Neural cell (in vitro differentiated cells): ENCODE measurements at regions not wholly inside any gene's neighbourhood (a gene's known extent, or its start where the extent isn't known, plus 50 kb on each side); places are given as distances from the start of the nearest gene placed in this dataset.

Experiments
- H2AFZ ChIP-seq: fragments of 200-600, 300-800 bp; sonication (generic), shearing (Covaris generic); 2 replicates; pipeline ENCODE4 v1.6.0; 2014; ENCODE audit warnings: low read depth, mild to moderate bottlenecking, antibody characterized with exemption, low read length, moderate library complexity
- H3F3A ChIP-seq: fragments of 200-600 bp; shearing (Covaris generic); 2 replicates; pipeline ENCODE4 v1.6.1; 2016; ENCODE audit warnings: mild to moderate bottlenecking, moderate library complexity, mixed read lengths, antibody characterized with exemption, low read length; ENCODE audit not compliant: insufficient read depth, poor library complexity, severe bottlenecking
- H3K27ac ChIP-seq: fragments of 200-600, 300-800 bp; sonication (generic), shearing (Covaris generic); 2 replicates; pipeline ENCODE4 v1.5.1; 2014; ENCODE audit warnings: mild to moderate bottlenecking, low read length, moderate library complexity
- H3K27me3 ChIP-seq: fragments of 300-800, 200-600 bp; sonication (generic), shearing (Covaris generic); 2 replicates; pipeline ENCODE4 v1.6.0; 2014; ENCODE audit warnings: mild to moderate bottlenecking, low read depth, low read length, moderate library complexity; ENCODE audit not compliant: insufficient read depth
- H3K36me3 ChIP-seq: fragments of 300-800, 200-600 bp; sonication (generic), shearing (Covaris generic); 2 replicates; pipeline ENCODE4 v1.5.1; 2014; ENCODE audit warnings: mild to moderate bottlenecking, antibody characterized with exemption, low read length, moderate library complexity; ENCODE audit not compliant: insufficient read depth
- H3K4me2 ChIP-seq: fragments of 300-800, 200-600 bp; sonication (generic), shearing (Covaris generic); 2 replicates; pipeline ENCODE4 v1.6.0; 2014; ENCODE audit warnings: mild to moderate bottlenecking, low read length
- H3K4me3 ChIP-seq: fragments of 300-800, 200-600 bp; sonication (generic), shearing (Covaris generic); 2 replicates; pipeline ENCODE4 v1.5.1; 2014; ENCODE audit warnings: mild to moderate bottlenecking, low read length, moderate library complexity
- H3K79me2 ChIP-seq: fragments of 200-600 bp; shearing (Covaris generic); replicated peaks from 2 replicates; pipeline ENCODE4 v1.6.0; 2014; ENCODE audit warnings: mild to moderate bottlenecking, low read length, moderate library complexity; ENCODE audit not compliant: insufficient read depth
- H3K9ac ChIP-seq: fragments of 300-800, 200-600 bp; sonication (generic), shearing (Covaris generic); 2 replicates; pipeline ENCODE4 v1.6.1; 2016; ENCODE audit warnings: mild to moderate bottlenecking, low read length, mixed read lengths
- H3K9me2 ChIP-seq: fragments of 200-600 bp; shearing (Covaris generic); 2 replicates; pipeline ENCODE4 v1.6.1; 2016; ENCODE audit warnings: mild to moderate bottlenecking, low read length, mixed read lengths; ENCODE audit not compliant: insufficient read depth
- H3K9me3 ChIP-seq: fragments of 200-600, 300-800 bp; sonication (generic), shearing (Covaris generic); 2 replicates; pipeline ENCODE4 v1.6.1; 2016; ENCODE audit warnings: mild to moderate bottlenecking, mixed run types, low read length, moderate library complexity, mixed read lengths
- H4K20me1 ChIP-seq: fragments of 200-600 bp; shearing (Covaris generic); 2 replicates; pipeline ENCODE4 v1.6.1; 2016; ENCODE audit warnings: mild to moderate bottlenecking, mixed run types; ENCODE audit not compliant: insufficient read depth
- CTCF ChIP-seq: fragments of 450-650 bp; IDR thresholded peaks from 2 replicates; pipeline ENCODE4 v1.5.1; 2014; ENCODE audit warnings: antibody characterized with exemption, mild to moderate bottlenecking, moderate library complexity; ENCODE audit not compliant: poor library complexity, severe bottlenecking
- EP300 ChIP-seq: fragments of 450-650 bp; conservative IDR thresholded peaks from 2 replicates; pipeline ENCODE4 v1.6.1; 2014; ENCODE audit warnings: antibody characterized with exemption, mild to moderate bottlenecking, moderate library complexity; ENCODE audit not compliant: poor library complexity, severe bottlenecking
- EZH2 ChIP-seq: fragments of 200-600, 300-800 bp; shearing (Covaris generic), sonication (generic); IDR thresholded peaks from 2 replicates; pipeline ENCODE4 v1.6.1; 2014; ENCODE audit warnings: antibody characterized with exemption, low read length, borderline replicate concordance, mild to moderate bottlenecking; ENCODE audit not compliant: insufficient read depth, poor library complexity, severe bottlenecking
- MXI1 ChIP-seq: fragments of 450-650 bp; conservative IDR thresholded peaks from 2 replicates; pipeline ENCODE4 v1.6.1; 2014; ENCODE audit warnings: antibody characterized with exemption, mild to moderate bottlenecking; ENCODE audit not compliant: poor library complexity, severe bottlenecking
- POLR2AphosphoS5 ChIP-seq: IDR thresholded peaks from 2 replicates; pipeline ENCODE4 v1.6.1; 2012
- RAD21 ChIP-seq: fragments of 450-650 bp; conservative IDR thresholded peaks from 2 replicates; pipeline ENCODE4 v1.6.1; 2014; ENCODE audit warnings: antibody characterized with exemption, mild to moderate bottlenecking, moderate library complexity
- REST ChIP-seq: IDR thresholded peaks from 2 replicates; pipeline ENCODE4 v1.6.1; 2012; ENCODE audit warnings: borderline replicate concordance
- SMC3 ChIP-seq: fragments of 450-650 bp; conservative IDR thresholded peaks from 2 replicates; pipeline ENCODE4 v1.6.1; 2014; ENCODE audit warnings: antibody characterized with exemption, mild to moderate bottlenecking, moderate library complexity; ENCODE audit not compliant: poor library complexity
- TAF1 ChIP-seq: IDR thresholded peaks from 2 replicates; pipeline ENCODE4 v1.6.1; 2012; ENCODE audit warnings: low read depth

DNA sequence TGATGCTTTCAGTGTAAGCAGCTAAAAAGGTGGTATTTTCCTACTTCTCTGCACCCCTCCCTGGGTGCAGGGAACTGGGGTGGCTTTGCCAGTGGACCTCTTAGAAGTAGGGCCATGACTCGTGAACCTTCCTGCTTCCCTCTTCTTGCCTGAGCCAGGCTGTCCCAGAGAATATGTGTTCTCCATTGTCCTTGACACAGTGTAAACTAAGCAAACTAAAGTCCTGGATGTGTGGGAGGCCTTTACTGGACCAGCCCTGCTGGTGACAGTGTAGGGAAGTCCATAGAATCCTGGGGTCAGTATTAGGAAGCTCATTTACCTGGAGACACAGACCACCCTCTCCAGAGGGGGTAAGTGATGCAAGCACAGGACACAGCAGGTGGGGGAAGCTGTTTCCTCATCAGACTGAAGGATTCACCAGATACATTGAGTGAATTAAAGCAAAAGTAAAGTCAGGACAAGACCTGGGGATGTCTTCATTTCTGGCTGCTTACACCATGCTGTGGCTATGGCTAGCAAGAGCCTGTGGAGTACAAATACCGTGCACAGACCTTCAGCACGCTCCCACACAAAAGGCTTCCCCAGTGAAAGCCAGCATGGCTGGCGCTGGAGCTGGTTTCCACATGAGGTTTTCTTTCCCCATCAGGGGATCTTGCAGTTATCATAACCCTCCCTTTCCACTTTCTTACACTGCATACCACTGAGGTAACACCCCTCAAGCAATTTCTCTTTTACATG lies 64.8 kb upstream of the LPP start:
- Histone ChIP-seq H3K9me3 (no peaks in the 10 kb centered on the region), H3K4me3 (no peak overlapping the region), H3K9ac (no peak overlapping the region), H3K27ac (no peak overlapping the region), H3K9me2 (no peaks in the 10 kb centered on the region), H2AFZ (no peak overlapping the region), H3K27me3 (no peaks in the 10 kb centered on the region), H3K4me2 (no peak overlapping the region), H4K20me1 (no peaks in the 10 kb centered on the region), H3K79me2 (no peaks in the 10 kb centered on the region), H3K36me3 (no peaks in the 10 kb centered on the region), H3F3A (no peaks in the 10 kb centered on the region)
- TF ChIP-seq MXI1 = no peak

DNA sequence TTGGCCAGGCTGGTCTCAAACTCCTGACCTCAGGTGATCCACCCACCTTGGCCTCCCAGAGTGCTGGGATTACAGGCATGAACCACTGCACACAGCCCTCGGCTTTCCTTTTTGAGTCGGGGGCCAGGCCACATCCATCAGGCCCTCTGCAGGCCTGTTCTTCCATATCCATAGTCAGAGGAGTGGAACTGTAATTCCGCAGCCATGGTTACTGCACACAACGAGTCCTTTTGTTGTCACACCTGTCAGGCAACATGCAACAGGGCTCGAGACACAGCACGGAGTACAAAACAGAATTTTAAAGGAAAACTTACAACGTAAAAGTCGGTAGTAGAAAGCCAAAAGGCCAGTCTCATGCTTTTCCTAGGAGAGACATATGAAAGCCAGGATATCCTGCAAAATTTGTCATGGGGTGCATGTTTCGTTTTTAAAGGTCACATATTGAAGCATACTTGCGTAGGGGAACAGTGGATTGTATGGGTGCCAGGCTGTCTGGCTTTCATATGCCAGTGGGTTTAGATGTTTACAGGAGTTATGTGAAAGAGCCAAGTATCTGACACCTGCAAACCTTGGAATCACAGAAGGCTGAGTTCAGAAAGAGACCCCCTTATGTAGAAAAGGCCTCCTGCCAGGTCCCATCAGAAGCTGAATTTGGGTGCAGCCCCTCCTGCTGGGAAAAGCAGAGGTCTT lies 63.2 kb upstream of the LPP start:
- Histone ChIP-seq H3K4me3 (no peak overlapping the region), H2AFZ (no peak overlapping the region), H3K9me2 (no peaks in the 10 kb centered on the region), H3F3A (no peaks in the 10 kb centered on the region), H3K27ac (no peak overlapping the region), H3K9me3 (no peaks in the 10 kb centered on the region), H3K27me3 (no peaks in the 10 kb centered on the region), H3K36me3 (no peaks in the 10 kb centered on the region), H3K4me2 (no peak overlapping the region), H3K9ac (no peak overlapping the region), H3K79me2 (no peaks in the 10 kb centered on the region), H4K20me1 (no peaks in the 10 kb centered on the region)
- TF ChIP-seq RAD21 (no peak), MXI1 (no peak), POLR2AphosphoS5 (no peak), CTCF (no peak), EZH2 (no peak), TAF1 (no peak), REST (no peak), SMC3 (no peak), EP300 (no peak)
